Right hindlimb (tissue), 1 donor: ENCODE measurements at regions not wholly inside any gene's neighbourhood (a gene's known extent, or its start where the extent isn't known, plus 50 kb on each side); places are given as distances from the start of the nearest gene placed in this dataset.
"Not testable (repeated sequence)": the region's sequence is repeated elsewhere in the genome, so short reads cannot be mapped to it uniquely, and the experiment has no call there.

Source experiments
- DNase-seq: peaks from one replicate; pipeline ENCODE4 v3.0.0-alpha.2; 2018

DNA sequence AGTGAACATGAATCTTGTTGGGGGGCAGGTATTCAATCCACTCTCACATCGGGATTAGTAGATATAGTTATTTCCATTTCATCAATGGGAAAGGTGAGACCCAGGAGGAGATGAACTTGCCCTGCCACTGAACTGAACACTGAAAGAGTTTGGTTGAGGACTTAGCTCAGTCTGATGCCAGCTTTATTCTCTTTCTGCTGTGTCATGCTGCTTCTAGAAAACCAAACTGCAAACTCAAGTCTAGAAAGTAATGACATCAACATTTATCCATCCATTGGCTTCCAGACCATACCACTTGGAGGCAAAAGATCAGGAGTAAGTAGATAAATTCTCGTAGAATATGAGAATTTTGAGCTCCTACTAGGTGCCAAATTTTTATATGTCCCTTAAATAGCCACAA lies 288.0 kb upstream of the CTNNB1 start:
- DNase-seq, result no peak

DNA sequence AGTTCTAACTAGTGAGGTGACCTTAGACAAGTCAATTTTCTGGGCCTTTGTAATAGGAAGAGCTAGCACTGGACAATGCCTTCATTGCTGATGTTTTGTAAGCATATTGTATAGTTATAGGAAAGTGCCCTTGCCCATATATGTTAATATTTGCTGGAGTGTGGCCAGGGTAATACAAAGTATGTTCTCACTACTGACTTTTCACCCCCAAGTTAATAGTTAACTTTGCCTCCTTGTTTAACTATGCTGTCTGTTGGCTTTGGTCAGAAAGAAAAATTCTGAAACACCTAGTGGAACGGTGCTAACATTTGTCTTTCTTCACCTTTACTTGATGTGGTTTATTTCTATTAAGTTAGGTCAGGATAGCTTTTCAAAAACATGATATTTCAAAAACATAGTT lies 287.4 kb upstream of the CTNNB1 start:
- DNase-seq, result no peak

DNA sequence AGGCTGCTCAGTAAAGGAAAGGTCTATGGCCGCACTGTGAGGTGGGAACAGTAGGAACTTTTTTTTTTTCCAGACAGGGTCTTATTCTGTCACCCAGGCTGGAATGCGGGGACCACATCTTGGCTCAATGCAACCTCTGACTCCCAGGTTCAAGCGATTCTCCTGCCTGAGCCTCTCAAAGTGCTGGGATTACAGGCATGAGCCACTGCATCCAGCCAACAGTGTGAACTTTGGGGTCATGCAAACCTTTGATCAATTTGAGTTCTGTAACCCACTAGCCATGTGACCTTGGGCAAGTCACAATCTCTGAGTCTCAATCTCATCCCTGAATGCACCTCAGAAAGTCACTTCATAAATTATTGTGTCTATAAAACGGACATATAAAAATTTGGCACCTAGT lies 286.8 kb upstream of the CTNNB1 start:
- DNase-seq, result no peak

DNA sequence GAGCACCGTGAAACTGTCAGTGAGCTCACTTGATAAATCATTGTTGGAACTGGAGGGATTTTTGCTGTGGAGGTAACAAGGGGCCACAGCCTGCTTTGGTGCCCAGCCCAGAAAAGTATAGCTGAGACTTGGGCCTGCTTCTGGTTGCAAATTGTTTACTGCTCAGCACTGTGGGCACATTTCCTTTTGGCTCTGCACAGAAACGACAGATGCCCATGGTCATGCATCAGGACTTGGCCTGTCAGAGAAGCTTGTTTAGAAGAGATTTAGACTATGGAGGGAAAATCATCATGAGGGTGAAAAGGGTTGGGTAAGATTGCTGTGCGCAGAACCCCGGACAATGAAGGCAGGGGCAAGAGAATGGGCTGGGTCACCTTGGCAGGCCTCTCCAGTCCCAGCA lies 286.1 kb upstream of the CTNNB1 start:
- DNase-seq, result no peak

DNA sequence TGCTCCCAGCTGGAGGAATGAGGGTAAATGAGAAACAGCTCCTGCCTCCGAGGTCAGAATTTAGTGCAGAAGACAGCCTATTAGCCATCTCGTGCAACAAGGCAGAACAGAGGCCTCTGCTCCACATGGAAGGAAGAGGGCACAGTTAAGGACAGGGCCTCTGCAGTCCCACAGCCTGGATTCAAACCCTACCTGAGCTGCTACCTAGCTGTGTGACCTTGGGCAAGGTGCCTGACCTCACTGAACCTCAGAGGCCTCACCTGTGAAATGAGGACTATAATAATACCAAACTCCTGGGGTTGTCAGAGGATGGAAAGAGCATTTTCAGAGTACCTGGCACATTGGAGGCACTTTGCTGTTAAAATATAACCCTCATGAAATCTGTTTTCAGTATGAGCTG lies 285.7 kb upstream of the CTNNB1 start:
- no peak for DNase-seq

DNA sequence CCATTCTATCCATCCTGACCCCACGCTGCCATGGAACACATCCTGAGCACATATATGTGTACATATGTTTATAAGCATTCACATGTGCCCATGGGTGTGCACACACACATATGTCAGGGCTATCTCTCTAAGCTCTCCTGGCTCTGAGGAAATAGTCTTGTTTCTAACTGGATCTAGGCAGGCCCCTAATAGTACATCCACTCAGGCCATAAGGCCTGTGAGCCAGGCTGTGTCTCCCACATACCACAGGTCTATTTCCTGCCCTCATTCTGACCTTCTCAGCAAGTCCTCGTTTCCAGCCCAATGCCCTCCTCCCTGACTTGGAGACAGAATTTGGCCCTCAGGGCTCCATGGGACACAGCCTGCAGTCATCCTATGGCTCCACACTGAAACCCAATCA lies 284.8 kb upstream of the CTNNB1 start:
- no peak for DNase-seq

DNA sequence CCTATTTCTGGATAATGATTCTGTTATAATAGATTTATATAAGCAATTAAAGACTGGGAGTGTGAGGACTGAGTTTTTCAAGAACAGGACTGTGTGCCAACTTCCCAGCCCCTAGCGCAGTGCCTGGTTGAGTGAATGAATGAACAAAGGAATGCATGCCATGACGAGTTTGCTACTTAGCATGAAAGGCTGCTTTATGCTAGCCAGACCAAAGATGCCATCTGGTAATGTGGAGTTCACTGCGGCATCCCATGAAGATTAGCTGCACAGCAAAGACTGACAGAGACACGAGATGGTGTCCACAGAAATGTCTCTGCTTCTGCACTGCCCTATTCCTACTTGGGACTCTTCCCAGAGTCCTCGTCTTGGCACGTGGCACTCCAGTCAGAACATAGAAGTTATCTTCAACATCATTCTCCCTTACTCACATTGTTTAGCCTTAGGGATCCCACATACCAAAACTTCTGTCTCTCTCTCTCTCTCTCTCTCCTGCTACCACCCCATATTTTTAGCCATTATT lies 283.9 kb upstream of the CTNNB1 start:
- no peak for DNase-seq

DNA sequence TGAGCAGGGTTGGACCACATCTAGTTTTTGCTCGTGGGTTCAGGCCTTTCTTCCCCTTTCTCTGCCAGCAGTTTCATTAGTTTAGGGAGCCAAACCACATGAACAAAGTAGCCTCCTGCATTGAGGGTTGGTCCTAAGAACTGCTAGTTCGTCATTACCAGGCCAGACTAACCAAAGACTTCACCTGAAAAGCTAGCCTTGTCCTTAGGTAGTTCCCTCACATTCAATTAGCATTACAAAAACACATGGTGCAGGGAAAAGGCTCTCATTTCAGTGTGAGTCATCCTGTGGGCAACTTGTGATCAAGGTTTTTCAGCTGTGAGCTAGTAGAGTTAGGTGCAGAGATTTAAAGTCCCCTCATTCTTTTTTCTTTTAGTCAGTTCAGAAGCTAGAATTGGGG lies 279.3 kb upstream of the CTNNB1 start:
- DNase-seq, result no peak

DNA sequence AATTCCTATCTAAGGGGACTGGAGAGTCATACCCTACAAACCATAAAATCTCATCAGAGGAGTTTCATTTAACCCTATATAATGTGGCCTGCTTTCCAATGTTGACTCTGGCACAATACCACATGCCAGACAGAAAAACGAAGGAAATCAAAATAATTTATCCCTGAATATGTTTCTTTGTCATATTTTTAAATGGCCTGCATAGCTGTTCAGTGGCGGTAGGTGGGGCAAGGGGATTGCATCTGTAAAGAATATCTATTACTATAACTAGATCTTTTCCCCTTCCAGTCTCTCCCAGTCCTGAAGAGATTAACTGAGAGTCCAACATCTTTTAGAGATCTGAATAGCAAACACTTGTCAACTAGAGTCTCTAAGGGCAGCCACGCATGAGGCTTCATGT lies 278.1 kb upstream of the CTNNB1 start:
- DNase-seq, result no peak

DNA sequence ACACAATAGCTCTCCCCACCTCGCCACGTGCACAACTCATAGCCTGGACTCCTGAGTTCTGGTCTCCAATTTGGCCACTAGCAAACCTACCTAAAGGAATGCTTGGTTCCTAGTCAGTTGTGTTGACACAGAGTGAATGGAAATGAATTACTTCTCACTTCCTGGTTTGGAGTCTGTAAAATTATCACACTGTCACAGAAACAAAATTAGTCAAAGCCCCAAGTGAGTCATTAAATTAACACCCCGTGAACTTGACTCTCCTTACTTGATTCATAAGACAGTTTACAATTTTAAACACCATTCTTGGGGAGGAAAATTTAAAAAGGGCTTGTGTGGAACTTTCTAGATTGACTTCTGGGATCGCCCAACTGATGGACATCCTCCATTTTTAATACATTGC lies 276.2 kb upstream of the CTNNB1 start:
- no peak for DNase-seq

DNA sequence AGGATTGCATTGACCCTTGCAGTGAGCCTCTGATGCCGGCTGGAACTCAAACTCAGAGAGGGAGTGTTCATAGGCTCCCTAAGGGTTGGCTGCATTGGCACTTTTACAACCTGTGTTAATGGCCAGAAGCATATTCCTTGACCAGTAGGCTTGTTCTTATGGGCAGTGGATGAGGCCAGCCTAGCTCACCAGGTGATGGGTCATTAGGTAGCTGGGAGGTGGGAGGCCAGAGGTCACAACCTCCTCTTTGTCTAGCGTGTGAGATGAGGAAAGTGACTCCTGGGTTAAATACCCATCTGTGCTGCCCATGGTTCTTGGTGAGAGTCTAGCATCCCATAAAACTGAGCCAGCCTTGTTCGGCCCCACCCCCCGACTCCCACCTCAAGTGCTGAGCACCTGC lies 275.7 kb upstream of the CTNNB1 start:
- DNase-seq, result no peak

DNA sequence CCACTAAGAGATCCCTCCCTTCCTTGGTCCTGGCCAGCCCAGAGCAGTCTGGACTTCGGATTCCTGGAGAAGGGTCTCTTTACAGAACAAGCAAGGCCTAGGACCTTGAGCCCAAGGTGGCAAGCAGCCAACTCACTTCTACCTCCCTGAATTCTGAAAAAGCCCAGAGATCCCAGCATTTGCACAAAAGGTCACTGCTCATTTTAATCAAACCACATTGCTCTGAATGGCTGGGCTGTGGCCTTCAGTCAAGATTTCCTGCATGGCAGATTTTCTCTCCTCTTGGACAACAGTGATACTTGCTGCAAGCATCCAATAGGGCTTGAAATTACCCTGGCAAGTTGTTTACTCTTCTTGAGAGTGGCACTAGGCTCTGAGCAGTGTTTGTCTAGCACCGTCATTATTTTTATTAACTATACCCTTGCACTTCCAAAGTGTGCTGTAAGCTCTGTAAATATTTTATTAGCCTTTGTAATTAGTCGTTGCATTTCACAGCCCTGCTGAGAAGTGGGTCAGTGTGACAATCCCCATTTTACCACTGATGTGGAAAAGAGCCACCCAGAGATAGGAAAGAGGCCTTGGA lies 274.7 kb upstream of the CTNNB1 start:
- DNase-seq, result no peak

DNA sequence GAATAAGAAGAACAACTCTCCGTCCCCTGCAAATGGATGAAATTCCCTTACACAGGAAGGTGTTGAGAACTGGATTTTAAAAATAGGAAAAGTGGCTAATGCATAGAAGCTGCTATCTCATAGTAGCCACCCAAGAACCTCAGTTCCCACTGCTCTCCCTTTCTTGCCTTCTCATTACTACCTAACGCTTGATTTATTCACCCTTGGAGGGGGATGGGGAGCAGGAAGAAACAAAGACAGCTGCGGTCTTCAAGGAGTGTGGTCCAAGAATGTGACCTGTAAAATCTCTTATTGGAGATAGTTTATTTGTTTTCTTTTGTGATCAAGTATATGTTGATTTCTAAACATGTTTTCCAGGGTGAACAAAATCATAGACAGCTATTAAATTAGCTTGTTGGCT lies 274.1 kb upstream of the CTNNB1 start:
- DNase-seq, result no peak

DNA sequence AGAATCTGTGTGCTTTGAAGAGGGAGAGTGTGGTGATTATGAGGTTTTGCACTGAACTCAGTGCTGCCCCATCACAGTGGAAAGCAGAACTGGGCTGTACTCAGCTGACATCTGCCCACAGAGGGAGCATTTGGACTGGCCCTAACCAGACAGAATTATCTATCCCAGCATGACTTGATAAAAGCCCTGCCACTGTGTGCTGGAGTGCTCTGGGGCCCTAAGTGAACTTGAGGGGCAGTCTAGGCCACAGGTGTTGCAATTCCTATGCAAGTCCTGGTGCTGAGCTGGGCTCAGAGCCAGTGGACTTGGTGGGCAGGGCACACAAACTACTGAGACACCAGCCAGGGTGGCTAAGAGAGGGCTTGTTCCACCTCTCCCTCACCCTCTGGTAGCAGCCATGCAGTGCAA lies 269.2 kb upstream of the CTNNB1 start:
- no peak for DNase-seq

DNA sequence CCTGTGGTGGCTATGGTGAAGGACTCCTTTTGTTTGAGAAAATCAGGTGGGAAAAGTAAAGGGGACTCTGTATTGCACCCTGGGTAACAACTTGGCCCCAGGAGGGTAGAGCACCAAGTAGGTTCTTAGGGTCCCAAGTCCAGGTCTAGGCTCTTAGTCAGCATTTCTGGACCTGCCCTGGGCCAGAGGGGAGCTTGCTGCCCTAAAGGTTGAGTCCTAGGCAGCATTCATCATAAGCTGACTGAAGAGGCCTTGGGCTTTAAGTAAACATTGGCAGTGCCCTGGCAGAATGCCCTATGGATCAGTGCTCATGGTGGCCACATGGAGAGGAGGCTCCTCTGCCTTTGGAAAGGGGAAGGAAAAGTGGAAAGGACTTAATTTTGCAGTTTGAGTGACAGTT lies 268.5 kb upstream of the CTNNB1 start:
- no peak for DNase-seq

DNA sequence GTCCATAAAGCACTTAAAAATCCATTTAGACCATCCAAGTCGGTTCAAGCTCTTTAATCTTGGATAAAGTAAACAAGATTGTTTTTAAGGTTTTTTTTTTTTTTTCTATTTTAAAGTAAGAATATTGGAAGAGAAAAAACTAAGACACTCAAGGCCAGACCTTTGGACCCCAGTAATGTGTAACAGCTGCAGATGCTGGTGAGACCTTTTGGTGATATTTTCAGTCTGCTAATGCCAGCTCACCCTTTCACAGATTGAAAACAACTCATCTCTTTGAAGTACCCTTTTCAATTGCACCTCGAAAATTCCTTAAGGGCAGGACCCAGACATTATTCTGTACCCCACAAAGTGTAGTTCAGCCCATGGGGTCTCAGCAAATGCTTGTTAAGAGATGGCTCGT lies 260.7 kb upstream of the CTNNB1 start:
- no peak for DNase-seq

DNA sequence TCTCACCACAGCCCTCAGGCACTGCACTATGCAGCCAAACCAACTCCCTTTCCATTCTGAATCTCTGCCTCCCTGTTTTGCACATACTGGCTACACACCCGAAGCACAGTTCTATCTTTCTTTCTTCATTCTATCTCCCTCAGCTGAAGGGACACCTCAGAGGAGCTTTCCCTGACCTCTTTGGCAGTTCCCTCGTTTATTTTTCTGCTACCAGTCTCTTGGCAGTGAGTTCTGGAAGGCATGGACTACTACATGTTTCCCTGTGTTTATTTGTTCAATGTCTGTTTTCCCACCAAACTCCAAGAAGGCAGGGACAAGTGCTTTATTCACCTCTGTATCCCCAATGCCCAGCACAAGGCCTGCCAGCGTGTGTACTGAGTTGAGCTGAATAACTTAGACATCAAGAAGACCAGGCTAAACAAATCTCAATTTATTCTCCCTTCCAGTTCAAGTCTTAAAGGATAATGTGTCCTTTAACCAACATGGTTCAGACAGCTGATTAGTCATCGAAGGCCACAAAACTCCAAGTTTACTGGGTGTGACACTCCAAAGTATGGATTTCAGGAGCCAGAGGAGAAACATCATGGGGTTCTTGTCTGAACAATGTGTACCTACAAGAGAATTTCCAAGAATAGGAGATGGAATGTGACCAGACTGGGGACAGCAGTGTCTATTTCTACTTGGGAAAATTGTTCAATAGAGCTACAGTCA lies 260.1 kb upstream of the CTNNB1 start:
- DNase-seq, result no peak

DNA sequence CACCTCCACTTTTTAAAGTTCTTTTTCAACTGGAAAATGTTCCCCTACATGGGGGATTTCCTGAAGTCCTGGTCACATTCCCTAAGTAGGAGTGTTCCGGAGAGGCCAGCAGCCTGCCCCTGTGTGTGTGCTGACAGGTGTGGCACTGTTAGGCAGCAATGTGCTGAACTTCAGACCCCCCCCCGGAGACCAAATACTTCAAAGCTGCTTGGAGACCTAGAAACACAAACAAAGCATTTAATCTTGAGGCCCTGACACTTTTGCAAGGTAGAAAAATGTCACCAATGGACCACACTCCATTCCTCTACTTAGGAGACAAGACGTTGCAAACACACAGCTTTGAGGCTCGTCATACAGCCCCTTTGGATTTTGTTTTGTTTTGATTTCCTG lies 259.6 kb upstream of the CTNNB1 start:
- no peak for DNase-seq

DNA sequence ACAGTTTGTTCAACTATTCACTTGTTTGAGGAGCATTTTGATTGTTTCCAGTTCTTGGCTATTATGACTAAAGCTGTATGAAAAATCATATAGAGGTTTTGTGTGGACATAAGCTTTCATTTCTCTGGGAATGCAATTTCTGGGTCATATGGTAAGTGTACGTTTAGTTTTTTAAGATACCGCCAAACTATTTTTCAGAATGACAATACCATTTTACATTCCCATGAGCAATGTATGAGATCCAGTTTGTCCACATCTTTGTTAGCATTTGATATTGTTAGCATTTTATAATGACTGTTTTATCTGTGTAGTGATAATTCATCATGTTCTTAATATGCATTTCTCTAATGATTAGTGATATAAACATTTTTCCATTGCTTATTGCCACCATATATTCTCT lies 258.7 kb upstream of the CTNNB1 start:
- DNase-seq, result no peak

DNA sequence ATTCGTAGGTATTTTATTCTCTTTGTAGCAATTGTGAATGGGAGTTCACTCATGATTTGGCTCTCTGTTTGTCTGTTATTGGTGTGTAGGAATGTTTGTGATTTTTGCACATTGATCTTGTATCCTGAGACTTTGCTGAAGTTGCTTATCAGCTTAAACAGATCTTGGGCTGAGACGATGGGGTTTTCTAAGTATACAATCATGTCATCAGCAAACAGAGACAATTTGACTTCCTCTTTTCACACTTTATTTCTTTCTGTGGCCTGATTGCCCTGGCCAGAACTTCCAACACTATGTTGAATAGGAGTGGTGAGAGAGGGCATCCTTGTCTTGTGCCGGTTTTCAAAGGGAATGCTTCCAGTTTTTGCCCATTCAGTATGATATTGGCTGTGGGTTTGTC lies 252.3 kb upstream of the CTNNB1 start:
- DNase-seq, result not testable (repeated sequence)

DNA sequence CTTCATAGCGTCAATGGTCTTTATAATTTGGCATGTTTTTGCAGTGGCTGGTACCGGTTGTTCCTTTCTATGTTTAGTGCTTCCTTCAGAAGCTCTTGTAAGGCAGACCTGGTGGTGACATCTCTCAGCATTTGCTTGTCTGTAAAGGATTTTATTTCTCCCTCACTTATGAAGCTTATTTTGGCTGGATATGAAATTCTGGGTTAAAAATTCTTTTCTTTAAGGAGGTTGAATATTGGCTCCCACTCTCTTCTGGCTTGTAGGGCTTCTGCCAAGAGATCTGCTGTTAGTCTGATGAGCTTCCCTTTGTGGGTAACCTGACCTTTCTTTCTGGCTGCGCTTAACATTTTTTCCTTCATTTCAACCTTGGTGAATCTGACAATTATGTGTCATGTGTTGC lies 250.0 kb upstream of the CTNNB1 start:
- DNase-seq, result not testable (repeated sequence)

DNA sequence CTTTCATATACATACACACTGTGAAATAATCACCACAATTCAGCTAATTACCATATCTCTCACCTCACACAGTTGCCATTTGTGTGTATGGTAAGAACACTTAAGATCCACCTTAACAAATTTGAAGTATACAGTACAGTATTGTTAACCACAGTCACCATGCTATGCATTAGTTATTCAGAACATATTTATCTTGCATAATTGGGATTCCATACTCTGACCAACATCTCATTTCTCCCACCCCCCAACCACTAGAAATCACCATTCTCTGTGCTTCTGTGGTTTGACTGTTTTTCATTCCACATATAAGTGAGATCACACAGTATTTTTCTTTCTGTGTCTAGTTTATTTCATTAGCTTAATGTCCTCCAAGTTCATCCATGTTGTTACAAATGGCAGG lies 247.7 kb upstream of the CTNNB1 start:
- DNase-seq, result no peak

DNA sequence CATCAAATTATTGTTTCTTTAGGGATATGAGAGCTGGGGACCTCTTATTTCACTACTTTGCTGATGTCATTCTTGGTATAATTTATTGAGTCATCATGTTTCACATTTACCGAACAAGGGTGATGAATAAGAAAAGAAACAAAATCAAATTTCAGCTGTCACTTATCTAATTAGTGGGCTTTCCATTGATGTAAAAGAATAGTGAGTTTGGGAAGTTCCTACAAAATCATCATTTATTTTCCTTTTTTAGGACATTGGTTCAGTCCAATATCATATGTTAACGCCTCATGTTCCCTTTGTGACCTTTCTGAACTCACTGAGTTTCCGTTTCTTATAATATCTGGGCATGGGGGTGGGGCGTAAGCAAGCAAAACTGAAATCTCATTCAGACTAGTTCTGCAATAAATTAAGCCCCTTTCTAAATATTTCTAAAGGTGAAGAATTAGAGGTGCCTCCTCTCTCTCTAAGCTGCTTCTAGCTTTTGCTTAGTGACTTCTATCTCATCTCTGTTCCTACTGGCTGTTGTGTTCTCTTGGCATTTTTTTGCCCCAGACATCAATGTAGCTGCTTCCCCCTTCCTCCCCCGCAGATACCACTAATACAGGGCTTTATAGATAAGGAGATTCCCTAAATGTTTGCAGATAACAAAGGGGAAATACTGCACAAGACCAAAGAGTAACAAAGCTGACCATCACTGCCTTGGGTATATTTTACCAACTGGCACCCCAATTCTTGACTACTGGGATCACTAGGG lies 238.0 kb upstream of the CTNNB1 start:
- no peak for DNase-seq

DNA sequence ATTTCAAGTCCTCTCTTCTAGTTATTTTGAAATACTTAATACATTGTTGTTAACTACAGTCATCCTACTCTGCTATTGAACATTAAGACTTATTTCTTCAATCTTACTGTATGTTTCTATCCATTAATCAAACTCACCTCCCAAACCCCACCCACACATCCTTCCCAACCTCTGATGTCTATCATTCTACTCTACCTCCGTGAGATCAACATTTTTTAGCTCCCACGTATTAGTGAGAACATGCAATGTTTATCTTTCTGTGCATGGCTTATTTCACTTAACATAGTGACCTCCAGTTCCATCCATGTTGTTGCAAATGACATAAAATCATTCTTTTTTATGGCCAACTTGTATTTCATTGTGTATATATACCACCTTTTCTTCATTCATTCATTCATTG lies 236.6 kb upstream of the CTNNB1 start:
- no peak for DNase-seq
